ENCODE measurements at regions not wholly inside any gene's neighbourhood (a gene's known extent, or its start where the extent isn't known, plus 50 kb on each side); places are given as distances from the start of the nearest gene placed in this dataset.

DNA sequence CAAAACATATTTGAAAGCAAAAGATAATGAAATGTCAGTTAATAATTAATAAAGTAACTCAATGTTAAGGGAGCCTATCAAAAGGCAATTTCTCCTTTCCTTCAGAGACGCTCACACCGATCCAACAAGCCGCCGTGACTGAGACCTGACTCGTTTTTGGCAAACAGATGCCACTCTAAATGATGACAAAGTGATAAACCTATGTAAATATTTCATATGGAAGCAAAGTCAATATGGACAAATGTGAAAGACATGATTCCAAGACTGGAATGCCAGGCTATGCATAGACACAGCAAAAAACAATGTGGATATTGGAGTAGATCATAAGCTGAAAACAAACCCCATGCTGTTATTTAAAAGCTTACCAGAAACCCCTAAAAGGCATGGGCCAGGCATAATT is 137.2 kb upstream of the SUCLG2 start:
- TF ChIP-seq, protein P1, sequence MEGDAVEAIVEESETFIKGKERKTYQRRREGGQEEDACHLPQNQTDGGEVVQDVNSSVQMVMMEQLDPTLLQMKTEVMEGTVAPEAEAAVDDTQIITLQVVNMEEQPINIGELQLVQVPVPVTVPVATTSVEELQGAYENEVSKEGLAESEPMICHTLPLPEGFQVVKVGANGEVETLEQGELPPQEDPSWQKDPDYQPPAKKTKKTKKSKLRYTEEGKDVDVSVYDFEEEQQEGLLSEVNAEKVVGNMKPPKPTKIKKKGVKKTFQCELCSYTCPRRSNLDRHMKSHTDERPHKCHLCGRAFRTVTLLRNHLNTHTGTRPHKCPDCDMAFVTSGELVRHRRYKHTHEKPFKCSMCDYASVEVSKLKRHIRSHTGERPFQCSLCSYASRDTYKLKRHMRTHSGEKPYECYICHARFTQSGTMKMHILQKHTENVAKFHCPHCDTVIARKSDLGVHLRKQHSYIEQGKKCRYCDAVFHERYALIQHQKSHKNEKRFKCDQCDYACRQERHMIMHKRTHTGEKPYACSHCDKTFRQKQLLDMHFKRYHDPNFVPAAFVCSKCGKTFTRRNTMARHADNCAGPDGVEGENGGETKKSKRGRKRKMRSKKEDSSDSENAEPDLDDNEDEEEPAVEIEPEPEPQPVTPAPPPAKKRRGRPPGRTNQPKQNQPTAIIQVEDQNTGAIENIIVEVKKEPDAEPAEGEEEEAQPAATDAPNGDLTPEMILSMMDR (IDR thresholded peaks at IDR 0.05) = no peak
- no peak for TF ChIP-seq POLR2A (IDR thresholded peaks at IDR 0.05)

All from vagina (tissue), 2 donors.